ENCODE measurements at regions not wholly inside any gene's neighbourhood (a gene's known extent, or its start where the extent isn't known, plus 50 kb on each side); places are given as distances from the start of the nearest gene placed in this dataset.

- peak in 1 of 3 donors; percentile 13 for TF ChIP-seq POLR2A (IDR thresholded peaks at IDR 0.05)
- TF ChIP-seq, protein P1, sequence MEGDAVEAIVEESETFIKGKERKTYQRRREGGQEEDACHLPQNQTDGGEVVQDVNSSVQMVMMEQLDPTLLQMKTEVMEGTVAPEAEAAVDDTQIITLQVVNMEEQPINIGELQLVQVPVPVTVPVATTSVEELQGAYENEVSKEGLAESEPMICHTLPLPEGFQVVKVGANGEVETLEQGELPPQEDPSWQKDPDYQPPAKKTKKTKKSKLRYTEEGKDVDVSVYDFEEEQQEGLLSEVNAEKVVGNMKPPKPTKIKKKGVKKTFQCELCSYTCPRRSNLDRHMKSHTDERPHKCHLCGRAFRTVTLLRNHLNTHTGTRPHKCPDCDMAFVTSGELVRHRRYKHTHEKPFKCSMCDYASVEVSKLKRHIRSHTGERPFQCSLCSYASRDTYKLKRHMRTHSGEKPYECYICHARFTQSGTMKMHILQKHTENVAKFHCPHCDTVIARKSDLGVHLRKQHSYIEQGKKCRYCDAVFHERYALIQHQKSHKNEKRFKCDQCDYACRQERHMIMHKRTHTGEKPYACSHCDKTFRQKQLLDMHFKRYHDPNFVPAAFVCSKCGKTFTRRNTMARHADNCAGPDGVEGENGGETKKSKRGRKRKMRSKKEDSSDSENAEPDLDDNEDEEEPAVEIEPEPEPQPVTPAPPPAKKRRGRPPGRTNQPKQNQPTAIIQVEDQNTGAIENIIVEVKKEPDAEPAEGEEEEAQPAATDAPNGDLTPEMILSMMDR (IDR thresholded peaks at IDR 0.05): no peak
Measured at GRCh38 chr7:24378871-24379616, 95.1 kb downstream of the NPY start.
